Epithelial cell of prostate (primary cell): ENCODE measurements at regions not wholly inside any gene's neighbourhood (a gene's known extent, or its start where the extent isn't known, plus 50 kb on each side); places are given as distances from the start of the nearest gene placed in this dataset.

Experiments
- DNase-seq: peaks from one replicate; pipeline ENCODE4 v3.0.0-alpha.2; 2011; ENCODE audit warnings: low read depth, low spot score
- H3K27ac ChIP-seq: fragments of 450-650 bp; 2 replicates; pipeline ENCODE4 v1.5.1; 2017; ENCODE audit warnings: mild to moderate bottlenecking

GRCh38 chr7:16236381-16236780, 185.0 kb downstream of the CRPPA start:
- DNase-seq: no peak
- H3K27ac ChIP-seq: no peak overlapping the region

DNA sequence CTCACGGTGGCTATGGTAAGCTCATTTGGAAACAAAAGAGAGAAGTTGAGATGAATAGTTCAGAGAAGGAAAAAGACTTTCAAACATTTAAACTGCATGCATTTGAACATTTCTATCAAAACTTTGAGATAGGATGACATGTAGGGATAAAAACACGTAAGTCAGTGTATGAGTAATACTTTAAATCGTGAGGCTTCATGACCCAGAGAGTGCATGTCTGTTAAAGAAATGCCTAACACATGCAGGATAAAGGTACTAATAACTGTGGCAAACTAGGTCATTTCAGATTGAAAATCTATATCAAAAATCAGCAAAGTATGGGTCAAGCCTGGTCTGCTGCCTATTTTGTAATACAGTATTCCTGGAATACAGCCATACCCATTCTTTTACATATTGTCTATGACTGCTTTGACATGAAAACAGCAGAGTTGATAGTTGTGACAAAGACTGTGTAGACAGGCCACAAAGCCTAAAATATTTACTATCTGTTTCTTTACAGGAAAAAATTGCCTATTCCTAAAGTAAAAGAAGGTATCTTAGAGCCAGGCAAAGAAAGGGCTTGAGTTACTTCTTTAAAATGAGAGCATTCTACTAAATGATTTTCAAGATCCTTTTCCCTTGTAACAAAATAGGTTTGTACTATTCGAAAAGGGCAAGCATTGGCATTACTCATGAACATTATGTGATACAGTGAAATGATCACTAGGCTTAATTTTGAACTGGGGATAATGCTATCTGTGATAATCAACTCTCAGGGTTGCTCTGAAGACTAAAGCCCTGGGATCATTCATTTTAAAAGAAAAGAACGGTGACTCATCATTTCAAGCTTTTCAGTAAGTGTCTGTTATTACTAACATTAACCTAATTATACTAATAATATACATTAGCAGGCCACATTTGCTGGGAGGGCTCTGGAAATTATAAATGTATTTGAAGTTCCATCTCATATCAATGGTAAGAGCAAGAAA, 185.9 kb downstream of the CRPPA start:
- H3K27ac ChIP-seq: no peak overlapping the region
- no peak for DNase-seq

GRCh38 chr7:16234493-16235146, 186.7 kb downstream of the CRPPA start:
- H3K27ac ChIP-seq: no peak overlapping the region
- no peak for DNase-seq

GRCh38 chr7:16233517-16233916, 187.8 kb downstream of the CRPPA start:
- no peak for DNase-seq

GRCh38 chr7:16232273-16232672, 189.1 kb downstream of the CRPPA start:
- no peak overlapping the region for H3K27ac ChIP-seq
- DNase-seq: no peak

More at GRCh38 chr7:16233517-16233916, 187.8 kb downstream of the CRPPA start:
- H3K27ac ChIP-seq: no peak overlapping the region

DNA sequence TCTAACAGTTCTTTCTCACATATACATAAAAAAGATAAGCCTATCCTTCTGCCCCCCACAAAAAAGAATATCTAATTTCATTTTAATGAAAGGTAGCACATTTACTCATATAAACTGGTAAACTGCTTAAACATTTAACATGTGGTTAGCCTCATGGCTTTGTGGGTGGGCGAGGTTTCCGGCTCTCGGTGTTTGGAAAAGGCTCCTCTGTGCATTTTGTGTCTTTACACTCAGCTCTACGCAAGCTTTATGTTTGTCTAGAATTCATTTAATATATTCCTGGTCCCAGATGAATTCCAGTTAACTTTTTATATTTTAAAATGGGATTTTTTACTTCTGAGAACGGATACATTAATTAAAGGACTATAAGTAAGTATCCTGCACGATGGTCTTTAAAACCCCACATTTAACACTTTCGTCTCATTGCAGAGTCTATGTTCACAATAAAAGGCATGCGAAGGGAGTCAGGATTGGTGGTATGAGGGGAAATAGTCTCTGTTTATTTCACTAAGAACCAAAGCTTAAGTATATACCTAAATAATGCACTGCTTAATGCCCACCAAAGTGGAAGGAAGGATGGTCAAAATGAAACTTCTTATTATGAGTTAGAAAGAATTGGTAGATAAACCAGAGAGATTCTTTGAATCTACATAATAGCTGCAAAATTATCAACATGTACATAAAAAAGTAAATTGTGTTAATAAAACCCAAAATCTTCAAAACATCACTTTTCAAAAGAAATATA, 197.2 kb downstream of the CRPPA start:
- no peak for DNase-seq
- H3K27ac ChIP-seq: no peak overlapping the region

GRCh38 chr7:16212610-16213009, 208.7 kb downstream of the CRPPA start:
- DNase-seq: no peak
- H3K27ac ChIP-seq: no peak overlapping the region

DNA sequence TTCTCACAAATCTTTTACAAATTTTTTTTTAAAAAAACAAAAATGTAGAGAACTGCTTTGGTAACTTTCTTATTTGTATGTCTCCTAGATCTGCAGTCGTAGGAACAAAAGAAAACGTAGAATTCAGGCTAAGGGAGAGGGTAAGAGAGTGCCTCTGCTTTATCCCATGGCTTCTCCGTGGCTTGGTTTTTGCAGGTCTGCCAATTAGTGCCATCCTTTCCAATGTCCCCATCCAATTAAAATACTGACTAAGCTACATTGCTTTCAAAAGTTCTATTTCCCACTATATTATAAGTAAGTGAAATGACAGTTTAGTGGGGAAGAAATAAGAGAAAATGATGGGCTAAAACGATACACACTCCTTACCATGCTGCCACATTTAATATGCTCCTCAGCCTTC, 209.3 kb downstream of the CRPPA start:
- no peak overlapping the region for H3K27ac ChIP-seq
- no peak for DNase-seq

GRCh38 chr7:16211402-16211925, 209.9 kb downstream of the CRPPA start:
- H3K27ac ChIP-seq: no peak overlapping the region
- DNase-seq: no peak

DNA sequence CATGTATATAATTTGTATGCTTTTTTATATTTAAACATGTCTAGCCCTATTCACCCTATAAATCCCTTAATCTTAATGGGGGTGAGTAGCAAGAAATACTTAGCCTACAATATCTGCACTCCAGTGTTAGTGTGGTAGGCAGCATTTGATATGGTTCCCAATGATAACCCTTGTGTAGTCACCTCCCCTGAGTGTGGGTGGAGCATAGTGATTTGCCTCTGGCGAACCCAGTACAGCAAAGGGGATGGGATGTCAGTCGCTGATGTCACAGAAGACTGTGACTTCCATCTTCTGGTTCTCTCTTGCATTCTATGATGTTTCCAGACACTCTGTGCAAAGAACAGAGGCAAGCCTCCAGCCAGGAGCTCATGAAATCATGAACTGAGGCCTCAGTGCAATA, 211.2 kb downstream of the CRPPA start:
- no peak for DNase-seq
- H3K27ac ChIP-seq: no peak overlapping the region

DNA sequence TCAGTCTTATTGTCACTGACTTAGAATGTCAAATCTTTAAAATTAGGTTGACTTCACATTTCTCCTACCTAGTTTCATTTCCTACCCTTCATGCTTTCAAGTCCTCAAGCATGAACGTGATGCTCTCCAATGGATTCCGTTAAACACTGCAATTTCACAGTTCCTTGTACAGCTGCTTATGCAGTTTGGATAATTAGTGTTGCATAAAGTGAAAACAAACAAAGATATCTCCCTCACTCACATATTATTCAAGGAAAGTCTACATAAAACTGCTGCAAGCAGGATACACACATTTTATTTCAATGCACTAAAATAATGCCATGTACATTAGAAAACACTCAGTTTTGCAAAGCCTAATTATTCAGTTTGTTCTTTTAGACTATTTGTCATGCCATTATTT, 214.0 kb downstream of the CRPPA start:
- DNase-seq: no peak
- no peak overlapping the region for H3K27ac ChIP-seq

DNA sequence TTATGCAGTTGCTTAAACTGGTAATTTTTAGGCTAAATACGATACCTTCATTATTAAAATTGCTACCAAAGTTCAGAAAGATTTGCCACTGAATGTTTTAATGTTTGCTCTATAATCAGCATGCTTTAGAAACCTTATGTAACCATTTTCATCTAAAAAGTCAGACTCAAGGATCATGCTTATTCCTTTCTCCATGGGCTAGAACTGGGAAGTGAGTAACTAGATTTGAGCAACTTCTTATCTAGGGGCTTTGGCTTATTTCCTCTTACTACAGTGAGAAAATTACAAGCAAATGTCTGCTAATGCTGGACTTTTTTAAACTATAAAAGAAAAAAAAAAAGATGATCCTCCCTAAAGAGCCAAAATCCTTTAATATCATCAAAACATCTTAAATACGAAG, 215.9 kb downstream of the CRPPA start:
- no peak overlapping the region for H3K27ac ChIP-seq
- no peak for DNase-seq

DNA sequence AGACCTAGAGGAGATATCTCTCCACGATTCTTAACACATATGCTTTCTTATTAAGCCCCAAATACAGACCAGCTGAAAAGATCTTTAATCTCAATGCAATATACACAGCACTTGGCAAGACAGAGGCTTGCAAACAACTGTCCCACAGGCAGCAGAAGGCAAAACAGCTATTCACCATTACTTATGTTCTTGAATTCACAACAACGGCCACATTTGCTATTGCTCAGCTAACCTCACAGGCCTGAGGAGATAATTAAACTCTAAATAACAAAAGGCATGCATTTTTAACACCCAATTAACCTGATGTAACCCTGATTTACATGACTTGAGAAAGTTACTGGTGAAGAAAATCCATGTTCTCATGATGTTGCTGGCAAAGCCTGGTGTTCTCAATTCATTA, 216.4 kb downstream of the CRPPA start:
- DNase-seq: no peak
- H3K27ac ChIP-seq: no peak overlapping the region

- no peak overlapping the region for H3K27ac ChIP-seq
- no peak for DNase-seq
These were observed 218.3 kb downstream of the CRPPA start for GRCh38 chr7:16203065-16203464.

GRCh38 chr7:16202303-16202702, 219.0 kb downstream of the CRPPA start:
- no peak for DNase-seq
- H3K27ac ChIP-seq: no peak overlapping the region

- no peak overlapping the region for H3K27ac ChIP-seq
These were observed 220.7 kb downstream of the CRPPA start for GRCh38 chr7:16200591-16200990.

DNA sequence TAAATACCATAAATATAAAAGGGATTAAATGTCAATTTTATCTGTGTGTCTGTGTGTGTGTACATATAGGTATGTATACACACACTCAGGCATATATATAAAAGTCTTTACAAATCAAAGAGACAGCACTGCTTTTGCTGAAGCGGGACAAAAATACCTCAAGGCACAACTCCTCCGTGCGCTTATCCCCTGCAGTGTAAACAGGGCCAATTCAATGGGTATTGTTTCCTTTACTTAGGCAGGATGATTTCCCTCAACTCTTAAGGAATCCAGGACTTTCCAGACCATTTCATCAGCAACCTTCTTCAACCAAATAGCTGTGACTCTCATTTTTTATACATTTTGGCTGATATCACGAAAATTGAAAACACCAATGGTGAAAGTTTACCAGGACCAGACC, 227.7 kb downstream of the CRPPA start:
- DNase-seq: no peak
- H3K27ac ChIP-seq: no peak overlapping the region

More at GRCh38 chr7:16200591-16200990, 220.7 kb downstream of the CRPPA start:
- no peak for DNase-seq

- no peak overlapping the region for H3K27ac ChIP-seq
- DNase-seq: no peak
These were observed 232.2 kb downstream of the CRPPA start for GRCh38 chr7:16189026-16189715.

- no peak overlapping the region for H3K27ac ChIP-seq
- DNase-seq: no peak
These were observed 234.2 kb downstream of the CRPPA start for GRCh38 chr7:16187131-16187530.

DNA sequence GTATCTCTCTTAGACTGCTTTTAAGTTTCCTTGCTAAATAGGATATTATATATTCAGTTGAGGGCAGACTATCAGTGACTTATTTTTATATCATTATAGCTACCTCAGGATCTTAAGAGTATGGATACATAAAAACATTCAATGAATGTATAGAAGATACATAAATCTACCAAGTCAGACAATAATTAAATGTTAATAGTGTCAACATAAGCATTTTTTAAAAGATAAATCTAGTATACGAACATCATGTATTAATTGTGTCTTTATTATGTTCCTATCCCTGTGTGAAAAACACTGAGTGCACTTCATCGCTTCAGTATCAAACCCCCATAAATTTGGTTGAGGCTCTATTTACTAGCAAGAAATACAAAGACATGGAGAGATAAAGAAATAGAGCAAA, 242.8 kb downstream of the CRPPA start:
- no peak for DNase-seq
- no peak overlapping the region for H3K27ac ChIP-seq
